ENCODE measurements at regions not wholly inside any gene's neighbourhood (a gene's known extent, or its start where the extent isn't known, plus 50 kb on each side); places are given as distances from the start of the nearest gene placed in this dataset.

DNA sequence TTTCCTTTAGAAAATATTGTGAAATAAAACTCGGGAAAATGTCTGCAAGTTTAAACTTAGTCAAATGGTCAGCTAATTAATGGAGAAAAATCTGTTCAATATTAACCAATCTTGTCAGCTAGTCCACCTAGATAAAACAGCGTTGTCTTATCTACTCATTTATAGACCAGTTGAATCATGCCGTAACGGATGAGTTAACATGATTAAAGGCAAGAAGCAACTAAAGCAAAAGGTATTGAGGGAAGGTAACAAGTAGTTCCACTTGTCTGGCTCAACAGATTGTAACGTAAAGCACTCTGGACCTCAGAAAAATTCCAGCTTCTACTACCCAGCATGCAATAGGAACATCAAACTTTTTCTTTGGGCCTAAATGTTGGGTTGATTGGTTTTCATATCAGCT lies 958.2 kb downstream of the DIAPH3 start:
- no peak for DNase-seq (ENCODE audit: low spot score)
- in situ Hi-C loops (cut with MboI; ENCODE audit: low sequenced_read_pairs, unreplicated experiment), result no loop called here
- TF ChIP-seq, protein P1, sequence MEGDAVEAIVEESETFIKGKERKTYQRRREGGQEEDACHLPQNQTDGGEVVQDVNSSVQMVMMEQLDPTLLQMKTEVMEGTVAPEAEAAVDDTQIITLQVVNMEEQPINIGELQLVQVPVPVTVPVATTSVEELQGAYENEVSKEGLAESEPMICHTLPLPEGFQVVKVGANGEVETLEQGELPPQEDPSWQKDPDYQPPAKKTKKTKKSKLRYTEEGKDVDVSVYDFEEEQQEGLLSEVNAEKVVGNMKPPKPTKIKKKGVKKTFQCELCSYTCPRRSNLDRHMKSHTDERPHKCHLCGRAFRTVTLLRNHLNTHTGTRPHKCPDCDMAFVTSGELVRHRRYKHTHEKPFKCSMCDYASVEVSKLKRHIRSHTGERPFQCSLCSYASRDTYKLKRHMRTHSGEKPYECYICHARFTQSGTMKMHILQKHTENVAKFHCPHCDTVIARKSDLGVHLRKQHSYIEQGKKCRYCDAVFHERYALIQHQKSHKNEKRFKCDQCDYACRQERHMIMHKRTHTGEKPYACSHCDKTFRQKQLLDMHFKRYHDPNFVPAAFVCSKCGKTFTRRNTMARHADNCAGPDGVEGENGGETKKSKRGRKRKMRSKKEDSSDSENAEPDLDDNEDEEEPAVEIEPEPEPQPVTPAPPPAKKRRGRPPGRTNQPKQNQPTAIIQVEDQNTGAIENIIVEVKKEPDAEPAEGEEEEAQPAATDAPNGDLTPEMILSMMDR (IDR thresholded peaks at IDR 0.05; ENCODE audit: borderline replicate concordance, control extremely low read depth, extremely low read depth, insufficient read depth, missing control alignments), result no peak

DNA sequence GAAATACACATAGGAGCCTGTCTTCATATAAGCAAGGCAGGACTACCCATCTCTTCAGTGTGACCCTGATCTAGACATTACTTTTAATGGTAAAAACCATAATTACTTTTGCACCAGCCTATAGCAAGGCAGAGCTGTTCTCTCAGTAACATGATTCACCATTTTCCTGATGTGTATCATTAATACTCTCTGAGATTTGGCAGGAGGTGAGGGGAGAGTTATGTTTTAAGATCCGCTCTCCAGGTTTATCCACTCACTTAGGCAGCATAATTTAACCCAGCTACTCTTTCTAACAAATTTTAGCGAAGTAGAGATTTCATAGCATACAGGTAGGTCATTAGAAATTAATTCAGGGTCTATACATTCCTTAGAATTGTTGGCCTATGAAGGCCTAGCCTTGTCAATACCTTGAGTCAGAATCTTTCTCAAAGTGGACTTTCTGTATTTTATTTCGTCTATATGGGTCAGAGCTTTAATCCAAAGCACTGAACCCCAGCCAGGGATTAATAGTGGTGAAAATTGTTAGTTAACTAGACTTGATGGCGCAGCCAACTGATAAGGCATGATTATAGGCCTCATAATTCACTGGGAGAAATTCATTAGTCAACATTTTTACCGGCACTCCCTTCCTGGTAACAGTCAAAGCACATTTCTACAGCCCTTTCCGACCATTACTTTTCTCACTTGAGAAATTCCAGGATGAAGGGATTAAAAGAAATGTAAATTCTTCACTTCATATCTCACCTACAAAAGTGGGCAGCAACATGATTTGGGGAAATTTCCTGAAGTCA lies 955.1 kb downstream of the DIAPH3 start:
- TF ChIP-seq, protein P1 (IDR thresholded peaks at IDR 0.05; ENCODE audit: borderline replicate concordance, control extremely low read depth, extremely low read depth, insufficient read depth, missing control alignments), result no peak
- DNase-seq (ENCODE audit: low spot score), result no peak
- in situ Hi-C loops (cut with MboI; ENCODE audit: low sequenced_read_pairs, unreplicated experiment), result no loop called here

DNA sequence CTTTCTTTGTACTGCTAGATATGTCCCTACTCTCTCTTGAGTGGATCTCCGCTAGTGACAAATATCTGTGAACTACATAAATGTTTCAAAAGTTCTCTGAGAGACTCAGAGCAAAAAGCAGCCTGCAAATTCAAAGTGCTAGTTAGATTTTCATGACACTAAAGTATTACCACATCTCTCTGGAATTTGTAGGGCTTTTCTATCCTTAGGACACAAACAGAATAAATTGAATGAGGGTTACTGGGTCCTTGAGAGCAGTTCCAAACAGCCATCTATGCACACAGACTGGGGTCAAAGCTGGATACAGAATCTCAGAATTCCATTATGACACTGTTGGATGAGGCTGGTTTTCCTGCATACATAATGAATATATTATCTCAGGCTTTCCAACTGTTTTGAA lies 953.2 kb downstream of the DIAPH3 start:
- in situ Hi-C loops (cut with MboI; ENCODE audit: low sequenced_read_pairs, unreplicated experiment), result no loop called here
- TF ChIP-seq, protein P1 (IDR thresholded peaks at IDR 0.05; ENCODE audit: borderline replicate concordance, control extremely low read depth, extremely low read depth, insufficient read depth, missing control alignments), result no peak
- DNase-seq (ENCODE audit: low spot score), result no peak

DNA sequence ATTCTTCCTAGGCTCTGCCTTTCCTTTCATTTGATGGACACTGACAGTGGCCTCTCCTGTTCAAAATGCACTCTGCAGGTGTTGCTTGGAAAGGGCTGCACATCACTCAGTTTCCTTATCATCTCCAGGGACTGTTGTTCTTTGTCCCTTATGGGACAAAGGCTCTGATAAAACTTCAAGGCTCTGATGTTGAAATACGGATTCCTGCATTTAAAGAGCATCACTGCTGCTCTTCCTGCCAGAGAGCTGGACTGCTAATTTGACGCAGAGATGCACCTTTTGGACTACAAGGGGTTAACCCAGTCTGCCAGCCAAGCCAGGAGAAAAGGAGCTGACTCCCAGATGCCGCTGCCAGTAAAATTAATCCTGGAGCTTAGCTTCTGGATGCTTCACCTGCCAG lies 952.1 kb downstream of the DIAPH3 start:
- in situ Hi-C loops (cut with MboI; ENCODE audit: low sequenced_read_pairs, unreplicated experiment), result no loop called here
- DNase-seq (ENCODE audit: low spot score), result no peak
- TF ChIP-seq, protein P1 (IDR thresholded peaks at IDR 0.05; ENCODE audit: borderline replicate concordance, control extremely low read depth, extremely low read depth, insufficient read depth, missing control alignments), result no peak

DNA sequence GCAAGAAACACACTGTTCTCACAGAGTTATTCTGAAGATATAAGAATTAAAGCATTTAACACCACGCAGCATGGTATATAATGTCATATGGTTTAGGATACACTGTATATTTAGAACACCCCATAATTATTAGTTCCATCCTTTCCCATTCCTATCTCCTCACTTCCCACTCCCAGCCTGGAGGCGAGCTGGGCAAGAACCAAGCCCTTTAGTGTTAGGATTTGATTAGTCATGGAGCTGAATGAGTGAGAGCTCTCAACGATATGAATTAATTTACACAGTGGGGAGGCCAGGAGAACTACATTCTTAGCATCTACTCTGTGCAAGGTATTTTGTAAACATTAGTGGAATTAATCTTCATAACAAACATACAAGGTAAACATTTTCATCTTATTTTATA lies 934.3 kb downstream of the DIAPH3 start:
- TF ChIP-seq, protein P1 (IDR thresholded peaks at IDR 0.05; ENCODE audit: borderline replicate concordance, control extremely low read depth, extremely low read depth, insufficient read depth, missing control alignments), result no peak
- no peak for DNase-seq (ENCODE audit: low spot score)
- in situ Hi-C loops (cut with MboI; ENCODE audit: low sequenced_read_pairs, unreplicated experiment), result no loop called here

DNA sequence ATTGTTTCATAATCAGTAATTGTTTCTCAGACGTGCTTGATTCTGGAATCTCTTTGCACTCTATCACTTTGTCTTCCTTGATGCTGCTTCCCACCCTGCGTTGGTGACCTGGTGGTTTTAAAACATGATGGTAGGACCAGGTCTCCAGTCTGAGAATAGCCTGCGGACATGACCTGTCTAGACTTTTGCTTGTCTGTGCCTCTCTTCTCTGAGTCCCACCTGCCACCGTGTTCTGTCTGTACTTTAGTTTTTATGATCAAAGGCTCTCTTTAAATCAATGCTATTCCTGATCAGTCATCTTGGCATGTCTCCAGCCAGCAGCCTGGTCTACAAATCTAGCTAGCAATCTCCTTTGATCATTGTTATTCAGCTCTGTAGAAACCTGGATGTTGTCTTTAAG lies 933.9 kb downstream of the DIAPH3 start:
- TF ChIP-seq, protein P1 (IDR thresholded peaks at IDR 0.05; ENCODE audit: borderline replicate concordance, control extremely low read depth, extremely low read depth, insufficient read depth, missing control alignments), result no peak
- no peak for DNase-seq (ENCODE audit: low spot score)
- in situ Hi-C loops (cut with MboI; ENCODE audit: low sequenced_read_pairs, unreplicated experiment), result no loop called here
